Fibroblast of the conjunctiva (primary cell): ENCODE measurements at regions not wholly inside any gene's neighbourhood (a gene's known extent, or its start where the extent isn't known, plus 50 kb on each side); places are given as distances from the start of the nearest gene placed in this dataset.

Source experiments
- DNase-seq: peaks from one replicate; pipeline ENCODE4 v3.0.0-alpha.2; 2010; ENCODE audit warnings: low read depth

GRCh38 chr5:174159327-174160114, 114.0 kb downstream of the NSG2 start:
- DNase-seq, result peak; percentile 14

- no peak for DNase-seq
These were observed 119.9 kb downstream of the NSG2 start for GRCh38 chr5:174165406-174165805.

GRCh38 chr5:174166231-174167079, 120.9 kb downstream of the NSG2 start:
- DNase-seq, result no peak

- no peak for DNase-seq
These were observed 121.8 kb downstream of the NSG2 start for GRCh38 chr5:174167080-174167910.

GRCh38 chr5:174172152-174172551, 126.6 kb downstream of the NSG2 start:
- DNase-seq, result no peak

- no peak for DNase-seq
These were observed 127.1 kb downstream of the NSG2 start for GRCh38 chr5:174172566-174172965.

GRCh38 chr5:174173766-174174165, 128.3 kb downstream of the NSG2 start:
- no peak for DNase-seq

- no peak for DNase-seq
These were observed 130.3 kb downstream of the NSG2 start for GRCh38 chr5:174175716-174176268.

- no peak for DNase-seq
These were observed 131.0 kb downstream of the NSG2 start for GRCh38 chr5:174176511-174176910.

GRCh38 chr5:174177531-174177930, 132.0 kb downstream of the NSG2 start:
- no peak for DNase-seq

GRCh38 chr5:174177976-174178605, 132.6 kb downstream of the NSG2 start:
- no peak for DNase-seq

GRCh38 chr5:174180639-174181038, 135.1 kb downstream of the NSG2 start:
- no peak for DNase-seq

- no peak for DNase-seq
These were observed 136.6 kb downstream of the NSG2 start for GRCh38 chr5:174182111-174182510.

- no peak for DNase-seq
These were observed 138.2 kb downstream of the NSG2 start for GRCh38 chr5:174183701-174184100.

- DNase-seq, result no peak
These were observed 140.0 kb downstream of the NSG2 start for GRCh38 chr5:174185506-174185905.

GRCh38 chr5:174186096-174186695, 140.7 kb downstream of the NSG2 start:
- no peak for DNase-seq

GRCh38 chr5:174187001-174187400, 141.5 kb downstream of the NSG2 start:
- DNase-seq, result no peak

- no peak for DNase-seq
These were observed 142.0 kb downstream of the NSG2 start for GRCh38 chr5:174187481-174187880.

- DNase-seq, result no peak
These were observed 142.8 kb downstream of the NSG2 start for GRCh38 chr5:174188295-174188694.

GRCh38 chr5:174189654-174190541, 144.4 kb downstream of the NSG2 start:
- no peak for DNase-seq
